ENCODE measurements at regions not wholly inside any gene's neighbourhood (a gene's known extent, or its start where the extent isn't known, plus 50 kb on each side); places are given as distances from the start of the nearest gene placed in this dataset.
"Not testable (repeated sequence)": the region's sequence is repeated elsewhere in the genome, so short reads cannot be mapped to it uniquely, and the experiment has no call there.

- no peak for DNase-seq
Measured at GRCh38 chr1:38497921-38498656, 361.5 kb downstream of the RRAGC start.

- DNase-seq: not testable (repeated sequence)
Measured at GRCh38 chr1:38493306-38493705, 366.3 kb downstream of the RRAGC start.

DNA sequence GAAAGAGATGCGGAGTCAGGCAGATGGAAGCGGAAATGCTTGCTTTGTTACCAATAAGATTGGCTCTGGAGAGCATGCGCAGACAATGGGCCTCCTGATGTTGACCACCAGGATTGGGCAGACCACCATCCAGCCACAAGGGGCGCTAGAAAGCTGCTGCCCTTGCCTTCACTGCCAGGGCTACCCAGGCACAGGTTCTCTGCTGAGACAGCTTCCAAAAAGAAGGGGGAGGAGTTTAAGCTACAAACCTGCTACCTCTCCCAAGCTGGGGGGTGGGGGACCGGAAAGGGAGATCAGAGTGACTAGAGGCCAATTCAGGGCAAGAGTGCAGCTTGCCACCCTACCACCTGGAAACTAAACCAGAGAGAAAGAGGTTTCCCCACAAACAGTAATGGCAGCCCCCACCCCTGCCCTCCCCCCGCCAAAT lies 369.7 kb downstream of the RRAGC start:
- no peak for DNase-seq

GRCh38 chr1:38488162-38488898 lies 371.2 kb downstream of the RRAGC start:
- no peak for DNase-seq

DNA sequence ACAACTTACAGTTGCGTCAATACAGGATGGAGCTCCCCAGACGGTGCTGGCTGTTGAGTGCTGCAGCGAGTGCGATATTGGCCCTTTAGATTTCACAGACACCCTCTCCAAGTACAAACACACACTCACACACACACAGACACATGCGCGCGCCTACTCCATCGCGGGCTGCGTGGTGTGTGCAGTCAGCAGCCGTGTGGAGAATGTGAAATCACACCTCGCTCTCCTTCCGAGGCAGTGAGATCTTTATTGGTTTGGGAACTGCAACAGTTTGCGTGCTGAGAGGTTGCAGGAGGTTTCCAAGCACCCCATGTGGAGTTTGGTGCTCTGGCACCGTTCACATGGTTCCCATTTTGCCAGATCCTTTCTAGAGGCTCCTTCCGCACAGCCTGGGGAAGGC lies 372.2 kb downstream of the RRAGC start:
- no peak for DNase-seq

DNA sequence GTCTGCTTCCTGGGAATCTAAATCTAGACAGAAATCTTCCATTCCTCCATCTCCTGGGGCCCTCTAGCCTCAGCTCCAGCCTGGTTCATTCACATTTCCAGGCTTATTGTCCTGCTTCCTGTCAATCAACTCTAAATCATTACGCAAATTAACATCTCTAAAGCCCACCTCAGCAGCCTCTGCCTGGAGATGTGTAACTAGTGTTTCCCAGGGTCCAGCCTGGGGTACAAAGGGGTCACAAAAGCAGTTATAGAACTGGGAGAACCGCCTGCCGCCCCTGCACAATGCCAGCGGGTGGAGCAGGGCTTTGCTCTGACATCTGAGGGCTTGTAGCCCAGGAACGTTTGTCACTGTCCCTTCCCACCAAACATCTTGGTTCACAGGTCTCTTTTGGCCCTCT lies 373.5 kb downstream of the RRAGC start:
- no peak for DNase-seq

GRCh38 chr1:38481871-38482826 lies 377.4 kb downstream of the RRAGC start:
- DNase-seq: no peak

- not testable (repeated sequence) for DNase-seq
Measured at GRCh38 chr1:38479662-38480061, 379.9 kb downstream of the RRAGC start.

- DNase-seq: no peak
Measured at GRCh38 chr1:38477811-38478210, 381.8 kb downstream of the RRAGC start.

DNA sequence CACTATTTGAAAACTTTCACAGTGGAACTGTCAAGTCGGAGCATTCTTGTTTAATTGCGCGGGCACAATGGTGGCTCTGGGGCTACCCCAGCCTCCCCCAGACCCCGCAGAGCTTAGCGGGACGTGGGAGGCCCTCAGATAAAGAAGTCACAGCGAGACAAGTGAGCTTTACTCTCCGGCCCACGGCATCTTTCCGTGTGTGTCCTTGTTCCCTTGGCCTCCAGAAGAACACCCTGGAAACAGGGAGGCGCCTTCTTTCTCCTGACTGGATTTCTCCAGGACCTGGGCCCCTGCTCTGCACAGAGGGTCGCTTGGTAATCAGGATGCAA lies 382.8 kb downstream of the RRAGC start:
- no peak for DNase-seq

DNA sequence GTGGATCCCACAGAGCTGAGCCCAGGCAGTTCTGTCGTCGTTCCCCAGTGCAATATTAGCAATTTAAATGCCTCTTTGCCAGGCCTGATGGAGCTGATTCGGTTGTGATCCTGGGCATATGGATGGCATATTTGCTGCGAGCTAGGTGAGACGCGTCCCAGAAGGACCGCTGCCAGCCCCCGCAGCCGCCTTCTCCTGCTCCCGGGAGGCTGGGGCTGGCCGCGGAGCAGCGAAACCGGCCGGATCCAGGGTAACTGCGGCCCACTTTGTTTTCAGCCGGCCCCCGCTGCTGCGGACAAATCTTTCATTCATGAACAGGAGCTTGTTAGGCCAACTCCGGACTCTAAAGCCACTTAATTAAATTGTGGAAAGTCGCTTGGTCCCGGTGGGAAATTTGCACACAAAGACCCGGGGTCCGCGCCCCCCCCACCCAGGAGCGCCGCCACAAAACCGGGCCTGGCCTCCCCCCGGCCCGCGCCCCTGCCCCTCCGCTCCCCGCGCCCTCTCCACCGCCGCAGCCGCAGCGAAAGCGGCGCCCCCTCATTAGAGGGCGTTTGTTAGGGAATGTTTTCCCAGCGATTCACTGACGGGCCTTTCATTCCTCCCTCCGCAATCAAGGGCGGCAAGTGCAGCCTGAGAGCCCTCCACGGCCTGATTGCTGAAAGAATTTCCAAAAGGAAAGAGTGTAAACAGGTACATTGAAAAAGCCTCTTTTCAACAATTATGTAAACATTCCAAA lies 383.3 kb downstream of the RRAGC start:
- no peak for DNase-seq

- no peak for DNase-seq
Measured at GRCh38 chr1:38475624-38476005, 384.0 kb downstream of the RRAGC start.

- DNase-seq: no peak
Measured at GRCh38 chr1:38474738-38475623, 384.6 kb downstream of the RRAGC start.

DNA sequence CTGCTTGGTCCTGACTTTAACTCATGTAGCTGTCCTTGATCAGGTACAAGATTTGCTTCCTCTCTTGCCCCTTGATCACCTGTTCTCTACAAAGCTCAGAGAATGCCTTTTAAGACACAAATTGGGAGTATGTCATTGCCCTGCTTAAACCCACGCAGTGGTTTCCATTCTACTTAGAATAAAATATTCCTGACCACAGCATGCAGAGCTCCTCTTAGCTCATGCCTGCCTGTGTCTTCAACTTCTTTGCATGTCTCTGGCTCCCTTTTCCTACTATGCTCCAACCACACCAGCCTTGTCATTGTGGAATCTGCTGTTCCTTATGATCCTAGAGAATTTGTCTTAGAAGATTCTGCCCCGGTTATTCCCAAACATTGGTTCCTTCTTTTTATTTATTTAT lies 393.1 kb downstream of the RRAGC start:
- DNase-seq: no peak

DNA sequence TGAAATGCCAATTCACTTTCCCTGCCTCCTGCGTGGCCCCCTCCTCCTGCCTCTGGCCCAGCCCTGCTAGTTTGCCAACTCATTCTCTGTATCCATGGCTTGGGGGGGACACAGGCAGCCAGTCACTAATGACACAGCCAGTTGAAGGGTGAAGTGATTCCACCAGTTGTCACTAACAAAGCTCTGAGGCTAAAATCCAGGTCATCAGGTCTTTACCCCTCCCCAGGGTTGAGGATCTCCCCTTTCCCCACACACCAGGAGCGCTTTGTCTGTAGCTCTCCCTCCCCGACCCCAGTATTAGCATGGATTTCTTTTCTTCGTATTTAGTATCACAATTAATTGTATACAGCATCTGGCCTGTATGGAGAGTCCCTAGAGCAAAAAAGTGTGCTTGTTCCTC lies 394.1 kb downstream of the RRAGC start:
- no peak for DNase-seq

- DNase-seq: no peak
Measured at GRCh38 chr1:38464071-38464661, 395.4 kb downstream of the RRAGC start.

DNA sequence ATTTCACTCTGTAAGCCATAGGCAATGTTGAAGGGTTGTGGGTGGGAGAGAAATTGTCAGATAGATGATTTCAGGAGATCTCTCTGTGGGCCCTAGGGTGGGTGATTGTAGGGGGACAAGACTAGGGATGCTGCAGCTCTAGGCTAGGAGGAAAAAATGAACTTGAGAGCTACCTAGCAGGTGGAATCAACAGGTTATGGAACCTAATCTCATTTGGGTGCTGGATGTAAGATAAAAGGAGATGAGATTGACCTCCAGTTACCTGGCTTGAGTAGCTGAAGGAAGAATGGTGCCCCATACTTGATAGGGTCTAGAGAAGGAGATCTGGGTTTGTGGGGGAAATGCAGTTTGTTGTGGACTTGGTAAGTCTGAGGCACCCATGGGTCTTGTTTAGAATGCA lies 396.5 kb downstream of the RRAGC start:
- no peak for DNase-seq

DNA sequence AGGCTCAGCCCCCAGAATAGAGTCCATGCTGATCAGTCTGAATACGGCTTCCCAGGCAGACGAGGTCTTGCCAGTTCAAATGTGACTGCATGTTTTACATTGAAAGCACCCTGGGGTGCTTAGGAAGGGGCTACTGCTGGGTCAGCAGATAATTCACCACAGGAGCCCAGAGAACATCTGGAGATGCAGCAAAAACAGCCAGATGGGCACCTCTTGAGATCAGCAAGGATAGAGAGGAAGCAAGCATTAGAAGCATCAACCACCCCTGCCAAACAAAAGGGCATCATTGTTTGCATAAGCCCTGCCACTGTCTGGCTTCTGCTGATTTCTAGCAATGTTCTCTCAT lies 403.1 kb downstream of the RRAGC start:
- DNase-seq: no peak

- DNase-seq: no peak
Measured at GRCh38 chr1:38455829-38456530, 403.6 kb downstream of the RRAGC start.

GRCh38 chr1:38454749-38455441 lies 404.7 kb downstream of the RRAGC start:
- DNase-seq: no peak

All from NCI-H774 (cell line).